OCI-LY3 (cell line): ENCODE measurements at regions not wholly inside any gene's neighbourhood (a gene's known extent, or its start where the extent isn't known, plus 50 kb on each side); places are given as distances from the start of the nearest gene placed in this dataset.
"Not testable (repeated sequence)": the region's sequence is repeated elsewhere in the genome, so short reads cannot be mapped to it uniquely, and the experiment has no call there.

Experiments used
- H2AFZ ChIP-seq: fragments of 200-600, 300-600 bp; shearing (Covaris generic); 2 replicates; pipeline ENCODE4 v1.6.0; 2014; ENCODE audit warnings: antibody characterized with exemption, low read depth, low read length
- H3K27ac ChIP-seq: fragments of 200-600, 300-600 bp; sonication (generic); 2 replicates; pipeline ENCODE4 v1.5.1; 2014; ENCODE audit warnings: mild to moderate bottlenecking, low read length, moderate library complexity, mixed read lengths
- H3K27me3 ChIP-seq: fragments of 200-600, 300-600 bp; sonication (generic); 2 replicates; pipeline ENCODE4 v1.6.1; 2014; ENCODE audit warnings: low read depth, low read length, mixed read lengths
- H3K36me3 ChIP-seq: fragments of 200-600, 300-600 bp; sonication (generic); replicated peaks from 2 replicates; pipeline ENCODE3; 2014; ENCODE audit warnings: low read depth, low read length, mixed read lengths
- H3K4me1 ChIP-seq: fragments of 300-600, 200-600 bp; sonication (generic); 2 replicates; pipeline ENCODE4 v1.6.1; 2014; ENCODE audit warnings: low read length, mixed read lengths
- H3K4me2 ChIP-seq: fragments of 200-600, 300-600 bp; sonication (generic); 2 replicates; pipeline ENCODE4 v1.6.1; 2014; ENCODE audit warnings: low read length, mixed read lengths
- H3K4me3 ChIP-seq: fragments of 300-600, 200-600 bp; sonication (generic); 2 replicates; pipeline ENCODE4 v1.5.1; 2014; ENCODE audit warnings: antibody characterized with exemption, mild to moderate bottlenecking, low read length, moderate library complexity
- H3K79me2 ChIP-seq: fragments of 300-600, 200-600 bp; shearing (Covaris generic); 2 replicates; pipeline ENCODE4 v1.6.1; 2014; ENCODE audit warnings: mild to moderate bottlenecking, low read length, mixed read lengths
- H3K9ac ChIP-seq: fragments of 300-600, 200-600 bp; shearing (Covaris generic); 2 replicates; pipeline ENCODE4 v1.6.0; 2014; ENCODE audit warnings: mild to moderate bottlenecking, low read length, moderate library complexity
- H3K9me3 ChIP-seq: fragments of 200-600, 300-600 bp; shearing (Covaris generic); 2 replicates; pipeline ENCODE4 v1.6.1; 2014; ENCODE audit warnings: low read length, mixed read lengths; ENCODE audit not compliant: insufficient read depth
- H4K20me1 ChIP-seq: fragments of 200-600, 300-600 bp; sonication (generic); 2 replicates; pipeline ENCODE4 v1.6.1; 2016; ENCODE audit warnings: low read length, mixed read lengths; ENCODE audit not compliant: insufficient read depth
- EZH2phosphoT487 ChIP-seq: fragments of 200-600 bp; shearing (Covaris generic); IDR thresholded peaks from 2 replicates; pipeline ENCODE4 v1.6.1; 2018; ENCODE audit warnings: antibody characterized with exemption, mixed run types, low read depth
- TF ChIP-seq, protein P1 (sequence below): fragments of 200-600, 300-600 bp; sonication (generic); IDR thresholded peaks from 2 replicates; pipeline ENCODE4 v1.5.1; 2014; ENCODE audit warnings: antibody characterized with exemption, low read length, low read depth

DNA sequence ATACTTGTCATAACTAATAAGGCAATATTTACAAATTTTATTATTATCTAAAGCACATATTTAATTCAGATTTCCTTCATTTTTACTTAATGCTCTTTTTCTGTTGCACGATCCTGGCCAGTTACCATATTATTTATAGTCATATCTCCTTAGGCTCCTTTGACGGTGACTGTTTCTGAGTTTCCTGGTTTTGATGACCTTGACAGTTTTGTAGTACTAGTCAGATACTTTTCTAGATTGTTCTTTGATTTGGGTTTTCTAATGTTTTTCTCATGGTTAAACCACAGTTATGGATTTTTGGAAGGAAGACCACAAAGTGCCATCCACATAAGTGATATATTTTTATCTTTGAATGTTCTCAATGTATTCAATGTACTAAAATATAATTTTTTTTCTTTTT lies 171.0 kb upstream of the NANOGP8 start:
- no peak for TF ChIP-seq EZH2phosphoT487
- TF ChIP-seq, protein P1, sequence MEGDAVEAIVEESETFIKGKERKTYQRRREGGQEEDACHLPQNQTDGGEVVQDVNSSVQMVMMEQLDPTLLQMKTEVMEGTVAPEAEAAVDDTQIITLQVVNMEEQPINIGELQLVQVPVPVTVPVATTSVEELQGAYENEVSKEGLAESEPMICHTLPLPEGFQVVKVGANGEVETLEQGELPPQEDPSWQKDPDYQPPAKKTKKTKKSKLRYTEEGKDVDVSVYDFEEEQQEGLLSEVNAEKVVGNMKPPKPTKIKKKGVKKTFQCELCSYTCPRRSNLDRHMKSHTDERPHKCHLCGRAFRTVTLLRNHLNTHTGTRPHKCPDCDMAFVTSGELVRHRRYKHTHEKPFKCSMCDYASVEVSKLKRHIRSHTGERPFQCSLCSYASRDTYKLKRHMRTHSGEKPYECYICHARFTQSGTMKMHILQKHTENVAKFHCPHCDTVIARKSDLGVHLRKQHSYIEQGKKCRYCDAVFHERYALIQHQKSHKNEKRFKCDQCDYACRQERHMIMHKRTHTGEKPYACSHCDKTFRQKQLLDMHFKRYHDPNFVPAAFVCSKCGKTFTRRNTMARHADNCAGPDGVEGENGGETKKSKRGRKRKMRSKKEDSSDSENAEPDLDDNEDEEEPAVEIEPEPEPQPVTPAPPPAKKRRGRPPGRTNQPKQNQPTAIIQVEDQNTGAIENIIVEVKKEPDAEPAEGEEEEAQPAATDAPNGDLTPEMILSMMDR, result no peak
- Histone ChIP-seq H2AFZ (no peak overlapping the region), H3K79me2 (no peaks in the 10 kb centered on the region), H4K20me1 (no peaks in the 10 kb centered on the region), H3K9me3 (no peaks in the 10 kb centered on the region), H3K27ac (no peak overlapping the region), H3K4me2 (no peak overlapping the region), H3K4me1 (peaks cover 75% of the 10 kb centered on the region), H3K4me3 (no peak overlapping the region), H3K36me3 (peaks cover 2% of the 10 kb centered on the region), H3K9ac (no peak overlapping the region), H3K27me3 (no peaks in the 10 kb centered on the region)

DNA sequence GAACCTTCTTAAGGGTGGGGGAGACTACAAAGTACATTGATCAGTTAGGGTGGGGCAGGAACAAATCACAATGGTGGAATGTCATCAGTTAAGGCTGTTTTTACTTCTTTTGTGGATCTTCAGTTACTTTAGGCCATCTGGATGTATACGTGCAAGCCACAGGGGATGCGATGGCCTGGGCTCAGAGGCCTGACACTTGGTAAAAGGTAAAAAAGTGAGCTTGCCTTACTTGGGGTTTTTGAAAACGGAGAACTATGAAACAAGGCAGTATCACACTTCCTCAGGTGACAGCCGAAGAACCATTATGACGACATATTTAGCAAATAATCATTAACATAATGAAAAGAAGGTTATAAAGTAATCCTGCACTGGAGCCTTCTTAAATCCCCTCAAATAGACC lies 169.8 kb upstream of the NANOGP8 start:
- peak overlapping the region; percentile 62; the same call in 1 of the 2 replicates for H2AFZ ChIP-seq
- H3K4me1 ChIP-seq, result peaks cover 64% of the 10 kb centered on the region
- not testable (repeated sequence) for H3K36me3 ChIP-seq, H3K79me2 ChIP-seq, H3K4me3 ChIP-seq, H4K20me1 ChIP-seq, H3K27me3 ChIP-seq, H3K9me3 ChIP-seq
- H3K4me2 ChIP-seq, result peak overlapping the region; percentile 49
- peak overlapping the region; percentile 6; the same call in 1 of the 2 replicates for H3K9ac ChIP-seq
- H3K27ac ChIP-seq, result peak overlapping the region; percentile 76

DNA sequence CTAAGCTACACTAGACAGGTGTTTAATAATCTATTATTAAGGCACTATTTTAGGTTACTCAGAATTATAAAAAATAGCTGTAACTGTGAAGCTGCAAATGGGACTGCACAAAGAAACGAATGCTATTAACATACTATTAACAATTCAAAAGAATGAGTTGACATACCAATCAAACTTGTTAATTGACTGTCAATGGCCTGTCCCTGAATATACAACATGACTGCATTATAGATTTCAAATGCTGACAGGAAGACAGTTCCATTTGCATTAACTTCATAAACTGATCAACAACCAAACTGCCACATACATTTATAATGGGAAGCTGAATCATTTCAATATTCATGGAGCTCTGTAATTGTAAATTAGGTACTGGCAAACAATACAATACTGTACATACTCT lies 169.0 kb upstream of the NANOGP8 start:
- no peaks in the 10 kb centered on the region for H3K9me3 ChIP-seq
- H3K4me3 ChIP-seq, result no peak overlapping the region
- H3K79me2 ChIP-seq, result no peaks in the 10 kb centered on the region
- H4K20me1 ChIP-seq, result no peaks in the 10 kb centered on the region
- peaks cover 57% of the 10 kb centered on the region for H3K4me1 ChIP-seq
- peak overlapping the region; percentile 14; the same call in 1 of the 2 replicates for H2AFZ ChIP-seq
- H3K27me3 ChIP-seq, result no peaks in the 10 kb centered on the region
- H3K27ac ChIP-seq, result peak overlapping the region; percentile 45; the same call in 1 of the 2 replicates
- TF ChIP-seq EZH2phosphoT487, result no peak
- TF ChIP-seq, protein P1, result no peak
- H3K36me3 ChIP-seq, result peaks cover 2% of the 10 kb centered on the region
- H3K4me2 ChIP-seq, result peak overlapping the region; percentile 15; the same call in 1 of the 2 replicates
- H3K9ac ChIP-seq, result no peak overlapping the region

DNA sequence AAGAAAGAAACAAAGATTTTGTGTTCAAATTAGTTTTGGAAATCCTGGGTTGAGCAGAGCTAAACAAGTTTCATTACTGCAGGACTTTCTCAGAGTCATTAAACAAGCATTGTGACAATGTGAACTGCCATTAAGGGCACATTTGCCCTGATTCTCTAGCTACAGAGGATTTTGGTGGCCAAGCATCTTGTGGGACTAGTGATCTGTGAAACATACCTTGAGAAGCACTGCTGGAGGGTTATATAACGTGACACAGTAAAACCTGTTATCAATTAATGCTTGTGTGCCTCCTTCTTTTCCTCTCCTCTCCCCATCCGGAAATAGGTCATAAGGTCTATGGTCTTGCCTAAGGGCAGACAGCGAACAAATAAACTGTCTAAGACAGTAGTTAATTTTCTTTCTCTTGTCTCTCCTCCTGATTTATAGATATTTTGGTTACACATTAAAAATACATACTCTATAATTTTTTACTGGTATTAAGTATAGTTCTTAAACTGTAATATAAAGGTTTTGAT lies 167.3 kb upstream of the NANOGP8 start:
- no peaks in the 10 kb centered on the region for H4K20me1 ChIP-seq
- no peaks in the 10 kb centered on the region for H3K27me3 ChIP-seq
- TF ChIP-seq, protein P1, result no peak
- H3K36me3 ChIP-seq, result peaks cover 2% of the 10 kb centered on the region
- H3K27ac ChIP-seq, result no peak overlapping the region
- H3K9ac ChIP-seq, result no peak overlapping the region
- no peaks in the 10 kb centered on the region for H3K9me3 ChIP-seq
- no peak overlapping the region for H3K4me2 ChIP-seq
- no peak overlapping the region for H2AFZ ChIP-seq
- no peak overlapping the region for H3K4me3 ChIP-seq
- H3K79me2 ChIP-seq, result no peaks in the 10 kb centered on the region
- peaks cover 41% of the 10 kb centered on the region for H3K4me1 ChIP-seq
